HUES48 (cell line): ENCODE measurements at regions not wholly inside any gene's neighbourhood (a gene's known extent, or its start where the extent isn't known, plus 50 kb on each side); places are given as distances from the start of the nearest gene placed in this dataset.

ENCODE experiments used
- H3K27ac ChIP-seq: one replicate; pipeline ENCODE4 v1.7.0; 2013; ENCODE audit warnings: low read depth, low read length, inconsistent platforms
- H3K27me3 ChIP-seq: 2 replicates; pipeline ENCODE4 v1.6.1; 2013; ENCODE audit warnings: mild to moderate bottlenecking, low read length; ENCODE audit not compliant: control insufficient read depth, insufficient read depth
- H3K36me3 ChIP-seq: 2 replicates; pipeline ENCODE4 v1.6.1; 2013; ENCODE audit warnings: low read length; ENCODE audit not compliant: control insufficient read depth, insufficient read depth
- H3K4me1 ChIP-seq: 2 replicates; pipeline ENCODE4 v1.6.1; 2013; ENCODE audit warnings: mild to moderate bottlenecking, low read length; ENCODE audit not compliant: control insufficient read depth, insufficient read depth
- H3K4me3 ChIP-seq: 2 replicates; pipeline ENCODE4 v1.5.1; 2013; ENCODE audit warnings: mild to moderate bottlenecking, low read depth, low read length
- H3K9ac ChIP-seq: 2 replicates; pipeline ENCODE4 v1.6.1; 2013; ENCODE audit warnings: mild to moderate bottlenecking, low read depth, low read length, moderate library complexity
- H3K9me3 ChIP-seq: 2 replicates; pipeline ENCODE4 v1.6.1; 2013; ENCODE audit warnings: low read length; ENCODE audit not compliant: control insufficient read depth, insufficient read depth

GRCh38 chr3:73766599-73767381 lies 142.0 kb upstream of the PDZRN3 start:
- Histone ChIP-seq H3K9me3 (0 out of 2 replicates have a peak, but pooled peaks cover 8% of the 10 kb centered on the region), H3K27ac (peak overlapping the region; percentile 56), H3K4me3 (no peak overlapping the region), H3K27me3 (no peaks in the 10 kb centered on the region), H3K4me1 (peaks cover 49% of the 10 kb centered on the region), H3K36me3 (no peaks in the 10 kb centered on the region), H3K9ac (no peak overlapping the region; the same call in 1 of the 2 replicates)

GRCh38 chr3:73765878-73766545 lies 141.3 kb upstream of the PDZRN3 start:
- Histone ChIP-seq H3K36me3 (no peaks in the 10 kb centered on the region), H3K27me3 (no peaks in the 10 kb centered on the region), H3K4me3 (no peak overlapping the region), H3K27ac (peak overlapping the region; percentile 42), H3K9me3 (0 out of 2 replicates have a peak, but pooled peaks cover 8% of the 10 kb centered on the region), H3K9ac (no peak overlapping the region), H3K4me1 (peaks cover 49% of the 10 kb centered on the region)

- H3K9me3 ChIP-seq: 0 out of 2 replicates have a peak, but pooled peaks cover 2% of the 10 kb centered on the region
- H3K9ac ChIP-seq: peak overlapping the region; percentile 60; the same call in 1 of the 2 replicates
- no peaks in the 10 kb centered on the region for H3K27me3 ChIP-seq
Measured at GRCh38 chr3:73762855-73763254, 138.1 kb upstream of the PDZRN3 start.

GRCh38 chr3:73759297-73759711 lies 134.6 kb upstream of the PDZRN3 start:
- H3K27me3 ChIP-seq: no peaks in the 10 kb centered on the region
- no peaks in the 10 kb centered on the region for H3K36me3 ChIP-seq
- peaks cover 29% of the 10 kb centered on the region for H3K4me1 ChIP-seq
- H3K4me3 ChIP-seq: no peak overlapping the region
- H3K27ac ChIP-seq: no peak overlapping the region
- H3K9me3 ChIP-seq: no peaks in the 10 kb centered on the region
- no peak overlapping the region for H3K9ac ChIP-seq

More at GRCh38 chr3:73762855-73763254, 138.1 kb upstream of the PDZRN3 start:
- Histone ChIP-seq H3K4me3 (no peak overlapping the region), H3K36me3 (no peaks in the 10 kb centered on the region), H3K4me1 (peaks cover 50% of the 10 kb centered on the region), H3K27ac (peak overlapping the region; percentile 84)

- Histone ChIP-seq H3K27ac (no peak overlapping the region), H3K4me1 (peaks cover 13% of the 10 kb centered on the region), H3K9me3 (no peaks in the 10 kb centered on the region), H3K4me3 (no peak overlapping the region), H3K36me3 (no peaks in the 10 kb centered on the region), H3K9ac (no peak overlapping the region), H3K27me3 (no peaks in the 10 kb centered on the region)
Measured at GRCh38 chr3:73757536-73757935, 132.8 kb upstream of the PDZRN3 start.

- Histone ChIP-seq H3K36me3 (no peaks in the 10 kb centered on the region), H3K9me3 (no peaks in the 10 kb centered on the region), H3K4me3 (no peak overlapping the region), H3K27me3 (no peaks in the 10 kb centered on the region), H3K9ac (no peak overlapping the region), H3K4me1 (peaks cover under 1% of the 10 kb centered on the region; the same call in 1 of the 2 replicates), H3K27ac (no peak overlapping the region)
Measured at GRCh38 chr3:73753985-73754384, 129.2 kb upstream of the PDZRN3 start.

- Histone ChIP-seq H3K9me3 (no peaks in the 10 kb centered on the region), H3K36me3 (no peaks in the 10 kb centered on the region), H3K27me3 (no peaks in the 10 kb centered on the region)
Measured at GRCh38 chr3:73752338-73752737, 127.6 kb upstream of the PDZRN3 start.

GRCh38 chr3:73746623-73747022 lies 121.9 kb upstream of the PDZRN3 start:
- Histone ChIP-seq H3K9me3 (no peaks in the 10 kb centered on the region), H3K27me3 (no peaks in the 10 kb centered on the region), H3K4me3 (no peak overlapping the region), H3K9ac (no peak overlapping the region), H3K4me1 (no peaks in the 10 kb centered on the region), H3K36me3 (no peaks in the 10 kb centered on the region), H3K27ac (no peak overlapping the region)

More at GRCh38 chr3:73752338-73752737, 127.6 kb upstream of the PDZRN3 start:
- Histone ChIP-seq H3K4me1 (no peaks in the 10 kb centered on the region), H3K4me3 (no peak overlapping the region), H3K9ac (no peak overlapping the region), H3K27ac (no peak overlapping the region)

GRCh38 chr3:73745526-73746191 lies 120.9 kb upstream of the PDZRN3 start:
- H3K36me3 ChIP-seq: no peaks in the 10 kb centered on the region
- H3K27ac ChIP-seq: no peak overlapping the region
- no peaks in the 10 kb centered on the region for H3K27me3 ChIP-seq
- no peak overlapping the region for H3K4me3 ChIP-seq
- no peaks in the 10 kb centered on the region for H3K9me3 ChIP-seq
- H3K4me1 ChIP-seq: no peaks in the 10 kb centered on the region
- no peak overlapping the region for H3K9ac ChIP-seq

GRCh38 chr3:73743551-73743950 lies 118.8 kb upstream of the PDZRN3 start:
- Histone ChIP-seq H3K36me3 (no peaks in the 10 kb centered on the region), H3K27ac (no peak overlapping the region), H3K9ac (no peak overlapping the region), H3K4me1 (no peaks in the 10 kb centered on the region), H3K4me3 (no peak overlapping the region), H3K9me3 (no peaks in the 10 kb centered on the region), H3K27me3 (no peaks in the 10 kb centered on the region)
